ENCODE measurements at regions not wholly inside any gene's neighbourhood (a gene's known extent, or its start where the extent isn't known, plus 50 kb on each side); places are given as distances from the start of the nearest gene placed in this dataset.
"Not testable (repeated sequence)": the region's sequence is repeated elsewhere in the genome, so short reads cannot be mapped to it uniquely, and the experiment has no call there.

DNA sequence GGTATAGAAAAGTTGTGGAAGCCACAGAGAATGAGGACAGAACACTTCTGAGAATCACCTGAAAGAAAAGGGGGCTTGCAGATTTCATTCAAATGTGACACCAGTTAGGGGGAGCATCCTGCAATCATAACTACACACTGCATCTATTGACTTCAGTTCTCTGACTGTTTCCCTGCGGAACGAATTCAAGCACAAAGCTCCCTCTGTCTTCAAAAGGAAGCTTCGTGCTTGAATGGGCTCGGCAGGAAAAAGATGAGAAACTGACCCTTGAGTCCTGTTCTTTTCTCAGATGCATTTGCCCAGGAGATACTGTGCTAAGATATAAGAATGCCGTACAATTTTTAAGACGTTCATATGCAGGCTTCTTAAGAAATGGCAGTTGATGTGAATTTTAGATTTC, 2000.4 kb upstream of the RAG2 start:
- Mint-ChIP-seq H3K27ac (ENCODE audit: unreplicated experiment) (no peak overlapping the region), H3K36me3 (ENCODE audit: low read depth) (no peaks in the 10 kb centered on the region)

GRCh38 chr11:38595359-38596016, 1997.5 kb upstream of the RAG2 start:
- not testable (repeated sequence) for H3K27ac Mint-ChIP-seq (ENCODE audit: unreplicated experiment); H3K4me3 Mint-ChIP-seq (ENCODE audit: unreplicated experiment); H3K27me3 Mint-ChIP-seq (ENCODE audit: low read depth); H3K9me3 Mint-ChIP-seq (ENCODE audit: low read depth); DNase-seq (ENCODE audit: low spot score); H3K36me3 Mint-ChIP-seq (ENCODE audit: low read depth)
- H3K4me1 Mint-ChIP-seq (ENCODE audit: low read depth): peaks cover 12% of the 10 kb centered on the region

More for the DNA sequence above, 2000.4 kb upstream of the RAG2 start:
- Mint-ChIP-seq H3K4me3 (ENCODE audit: unreplicated experiment) (no peak overlapping the region), H3K27me3 (ENCODE audit: low read depth) (no peaks in the 10 kb centered on the region), H3K9me3 (ENCODE audit: low read depth) (no peaks in the 10 kb centered on the region), H3K4me1 (ENCODE audit: low read depth) (peaks cover 10% of the 10 kb centered on the region)
- no peak for DNase-seq (ENCODE audit: low spot score)
- TF ChIP-seq CTCF (IDR thresholded peaks at IDR 0.05): peak; percentile 37

- no peaks in the 10 kb centered on the region for H3K9me3 Mint-ChIP-seq (ENCODE audit: low read depth)
- DNase-seq (ENCODE audit: low spot score): no peak
- H3K4me3 Mint-ChIP-seq (ENCODE audit: unreplicated experiment): no peak overlapping the region
- H3K4me1 Mint-ChIP-seq (ENCODE audit: low read depth): peaks cover 12% of the 10 kb centered on the region
- H3K27ac Mint-ChIP-seq (ENCODE audit: unreplicated experiment): no peak overlapping the region
- no peaks in the 10 kb centered on the region for H3K27me3 Mint-ChIP-seq (ENCODE audit: low read depth)
- no peaks in the 10 kb centered on the region for H3K36me3 Mint-ChIP-seq (ENCODE audit: low read depth)
- no peak for TF ChIP-seq CTCF (IDR thresholded peaks at IDR 0.05)
These were observed 1996.9 kb upstream of the RAG2 start for GRCh38 chr11:38594895-38595294.

DNA sequence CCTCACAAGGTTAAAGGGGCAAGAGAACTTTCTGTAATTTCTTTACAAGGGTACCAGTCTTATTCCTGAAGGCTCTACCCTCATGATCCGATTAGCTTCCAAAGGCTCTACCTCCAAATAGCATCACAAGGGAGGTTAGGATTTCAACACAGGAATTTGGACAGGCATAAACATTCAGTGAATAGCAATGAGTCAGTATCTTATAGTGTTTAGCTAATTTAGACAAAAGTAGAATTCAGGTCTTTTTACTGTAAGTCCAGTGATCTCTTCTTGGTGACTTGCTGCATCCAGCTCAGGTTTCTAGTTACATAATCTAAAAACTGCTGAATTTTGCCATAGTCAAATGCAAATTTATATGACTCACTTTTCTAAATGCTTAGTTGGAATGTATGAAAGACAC, 1995.6 kb upstream of the RAG2 start:
- Mint-ChIP-seq H3K4me3 (ENCODE audit: unreplicated experiment) (no peak overlapping the region), H3K36me3 (ENCODE audit: low read depth) (no peaks in the 10 kb centered on the region), H3K27ac (ENCODE audit: unreplicated experiment) (no peak overlapping the region), H3K9me3 (ENCODE audit: low read depth) (peaks cover 2% of the 10 kb centered on the region), H3K4me1 (ENCODE audit: low read depth) (peaks cover 12% of the 10 kb centered on the region), H3K27me3 (ENCODE audit: low read depth) (no peaks in the 10 kb centered on the region)
- DNase-seq (ENCODE audit: low spot score): no peak
- no peak for TF ChIP-seq CTCF (IDR thresholded peaks at IDR 0.05)

DNA sequence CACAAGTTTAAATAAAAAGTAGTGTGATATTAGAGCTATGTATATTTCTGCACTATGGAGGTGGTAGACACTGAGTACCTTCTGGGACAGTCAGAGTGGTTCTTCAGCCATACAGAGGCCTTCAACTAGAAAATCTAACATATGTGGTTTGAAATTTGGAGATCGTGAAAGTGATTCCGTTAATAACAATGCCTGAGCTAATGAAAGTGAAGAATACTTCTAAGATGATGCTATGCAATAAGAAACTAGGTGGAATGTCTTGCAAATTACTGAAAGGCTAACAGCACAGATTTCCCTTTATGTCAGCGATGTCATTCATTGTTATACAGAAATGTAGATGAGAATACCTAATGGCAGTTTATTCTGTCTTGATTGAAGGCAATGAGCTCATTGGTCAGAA, 1984.7 kb upstream of the RAG2 start:
- no peak overlapping the region for H3K4me3 Mint-ChIP-seq (ENCODE audit: unreplicated experiment)
- no peaks in the 10 kb centered on the region for H3K36me3 Mint-ChIP-seq (ENCODE audit: low read depth)
- no peak overlapping the region for H3K27ac Mint-ChIP-seq (ENCODE audit: unreplicated experiment)
- peaks cover 17% of the 10 kb centered on the region for H3K4me1 Mint-ChIP-seq (ENCODE audit: low read depth)
- no peak for TF ChIP-seq CTCF (IDR thresholded peaks at IDR 0.05)
- peaks cover 12% of the 10 kb centered on the region for H3K9me3 Mint-ChIP-seq (ENCODE audit: low read depth)
- H3K27me3 Mint-ChIP-seq (ENCODE audit: low read depth): no peaks in the 10 kb centered on the region
- DNase-seq (ENCODE audit: low spot score): no peak

- Mint-ChIP-seq H3K27ac (ENCODE audit: unreplicated experiment) (peak overlapping the region; percentile 43), H3K27me3 (ENCODE audit: low read depth) (no peaks in the 10 kb centered on the region), H3K4me3 (ENCODE audit: unreplicated experiment) (no peak overlapping the region), H3K4me1 (ENCODE audit: low read depth) (peaks cover 17% of the 10 kb centered on the region), H3K36me3 (ENCODE audit: low read depth) (peaks cover under 1% of the 10 kb centered on the region), H3K9me3 (ENCODE audit: low read depth) (peaks cover 18% of the 10 kb centered on the region)
- no peak for TF ChIP-seq CTCF (IDR thresholded peaks at IDR 0.05)
- DNase-seq (ENCODE audit: low spot score): no peak
These were observed 1984.1 kb upstream of the RAG2 start for GRCh38 chr11:38582151-38582550.

Measured in chondrocyte (in vitro differentiated cells).